ENCODE measurements at regions not wholly inside any gene's neighbourhood (a gene's known extent, or its start where the extent isn't known, plus 50 kb on each side); places are given as distances from the start of the nearest gene placed in this dataset.

GRCh38 chr20:52401431-52401830, 209.9 kb upstream of the ZFP64 start:
- WGBS (ENCODE audit: insufficient coverage): no CpG with 5 or more reads among the region's 1 CpG
- peaks cover 0 to 14% (median 2%) of the 10 kb centered on the region in 7 donors for H3K9me3 Mint-ChIP-seq
- peaks cover 26 to 30% of the 10 kb centered on the region in 2 donors for H3K4me1 ChIP-seq (ENCODE audit: control insufficient read depth in 1 of 2, insufficient read depth in 2 of 2, low read length in 2 of 2)
- no peak overlapping the region for H3K4me3 ChIP-seq (replicated peaks in 1 of 3; ENCODE audit: low read depth in 2 of 3, low read length in 3 of 3)
- DNase-seq: no peak
- no peak for TF ChIP-seq CTCF (IDR thresholded peaks at IDR 0.05)
- H3K4me3 Mint-ChIP-seq: no peak overlapping the region
- intact Hi-C loops (cut with micrococcal nuclease): no loop called here
- no peaks in the 10 kb centered on the region for H3K36me3 Mint-ChIP-seq
- no peak overlapping the region for H3K4me2 ChIP-seq (replicated peaks; ENCODE audit: extremely low read depth, low read length, poor library complexity, severe bottlenecking)
- H3K27ac ChIP-seq (ENCODE audit: low read depth in 1 of 2, low read length in 2 of 2): no peak overlapping the region
- no peaks in the 10 kb centered on the region for H4K20me1 ChIP-seq (ENCODE audit: insufficient read depth, low read length)
- H3K27me3 ChIP-seq (ENCODE audit: control insufficient read depth in 2 of 2, insufficient read depth in 2 of 2, low read length in 2 of 2): peaks cover 0 to 2% of the 10 kb centered on the region in 2 donors
- H3K27me3 Mint-ChIP-seq (ENCODE audit: low read depth in 3 of 3): peaks cover 1 to 11% (median 6%) of the 10 kb centered on the region in 3 donors
- H2AFZ ChIP-seq (ENCODE audit: insufficient read depth, low read depth, low read length, poor library complexity, severe bottlenecking): no peak overlapping the region
- peaks cover 35% of the 10 kb centered on the region for H3K4me1 Mint-ChIP-seq
- H3K27ac Mint-ChIP-seq: no peak overlapping the region
- no peaks in the 10 kb centered on the region for H3K36me3 ChIP-seq (replicated peaks in 1 of 2; ENCODE audit: control insufficient read depth in 1 of 2, insufficient read depth in 2 of 2, low read length in 2 of 2)
- H3K79me2 ChIP-seq (ENCODE audit: insufficient read depth, low read length): no peaks in the 10 kb centered on the region
- no peaks in the 10 kb centered on the region for H3K9me3 ChIP-seq (replicated peaks in 1 of 2; ENCODE audit: control insufficient read depth in 1 of 2, insufficient read depth in 1 of 2, low read length in 2 of 2)
- H3K9ac ChIP-seq (ENCODE audit: insufficient read depth, low read length, poor library complexity, severe bottlenecking): no peak overlapping the region

GRCh38 chr20:52399352-52399751, 207.8 kb upstream of the ZFP64 start:
- no peak overlapping the region for H3K4me3 ChIP-seq (replicated peaks in 1 of 3; ENCODE audit: low read depth in 2 of 3, low read length in 3 of 3)
- peaks cover 0 to 2% of the 10 kb centered on the region in 2 donors for H3K27me3 ChIP-seq (ENCODE audit: control insufficient read depth in 2 of 2, insufficient read depth in 2 of 2, low read length in 2 of 2)
- no peaks in the 10 kb centered on the region for H3K79me2 ChIP-seq (ENCODE audit: insufficient read depth, low read length)
- TF ChIP-seq CTCF (IDR thresholded peaks at IDR 0.05): no peak
- peaks cover 6 to 13% (median 6%) of the 10 kb centered on the region in 3 donors for H3K27me3 Mint-ChIP-seq (ENCODE audit: low read depth in 3 of 3)
- no peak overlapping the region for H3K27ac Mint-ChIP-seq
- H3K36me3 Mint-ChIP-seq: no peaks in the 10 kb centered on the region
- no peak overlapping the region for H2AFZ ChIP-seq (ENCODE audit: insufficient read depth, low read depth, low read length, poor library complexity, severe bottlenecking)
- no peaks in the 10 kb centered on the region for H3K36me3 ChIP-seq (replicated peaks in 1 of 2; ENCODE audit: control insufficient read depth in 1 of 2, insufficient read depth in 2 of 2, low read length in 2 of 2)
- peaks cover 7 to 9% of the 10 kb centered on the region in 2 donors for H3K4me1 ChIP-seq (ENCODE audit: control insufficient read depth in 1 of 2, insufficient read depth in 2 of 2, low read length in 2 of 2)
- 67% methylated on average over 1 of the region's 2 CpGs for WGBS (ENCODE audit: insufficient coverage)
- peaks cover 16% of the 10 kb centered on the region for H3K4me1 Mint-ChIP-seq
- no peak overlapping the region for H3K4me2 ChIP-seq (replicated peaks; ENCODE audit: extremely low read depth, low read length, poor library complexity, severe bottlenecking)
- no peak overlapping the region for H3K27ac ChIP-seq (ENCODE audit: low read depth in 1 of 2, low read length in 2 of 2)
- no peak for DNase-seq
- no peaks in the 10 kb centered on the region for H4K20me1 ChIP-seq (ENCODE audit: insufficient read depth, low read length)
- H3K9me3 Mint-ChIP-seq: peaks cover 0 to 12% (median 2%) of the 10 kb centered on the region in 7 donors
- H3K9ac ChIP-seq (ENCODE audit: insufficient read depth, low read length, poor library complexity, severe bottlenecking): no peak overlapping the region
- intact Hi-C loops (cut with micrococcal nuclease): no loop called here
- H3K4me3 Mint-ChIP-seq: no peak overlapping the region
- H3K9me3 ChIP-seq (replicated peaks in 1 of 2; ENCODE audit: control insufficient read depth in 1 of 2, insufficient read depth in 1 of 2, low read length in 2 of 2): no peaks in the 10 kb centered on the region

All from CD14-positive monocyte (primary cell).